Islet precursor cell (in vitro differentiated cells): ENCODE measurements at regions not wholly inside any gene's neighbourhood (a gene's known extent, or its start where the extent isn't known, plus 50 kb on each side); places are given as distances from the start of the nearest gene placed in this dataset.
A peak's percentile ranks its signal among the peaks of the same experiment; 100 is the strongest.
"Not testable (repeated sequence)": the region's sequence is repeated elsewhere in the genome, so short reads cannot be mapped to it uniquely, and the experiment has no call there.

Source experiments
- DNase-seq: peaks from one replicate; pipeline ENCODE4 v3.0.0-alpha.2; 2018

DNA sequence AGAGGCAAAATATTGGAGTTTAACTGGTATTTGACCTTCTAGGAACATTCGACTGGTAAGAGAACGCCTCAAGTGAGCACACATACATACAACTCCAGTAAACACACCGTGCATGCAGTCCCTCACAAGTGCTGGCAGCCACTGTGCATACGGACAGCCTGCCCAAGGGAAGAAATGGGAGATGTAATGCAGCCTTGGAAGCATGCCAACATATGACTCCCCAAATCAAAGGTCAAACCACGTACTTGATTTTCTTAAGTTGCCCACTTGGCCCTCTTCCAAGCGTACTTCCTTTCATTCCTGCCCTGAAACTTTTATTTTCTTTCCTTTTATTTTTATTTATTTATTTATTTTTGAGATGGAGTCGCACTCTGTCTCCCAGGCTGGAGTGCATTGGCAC is 206.6 kb downstream of the SPRY1 start:
- DNase-seq = no peak

DNA sequence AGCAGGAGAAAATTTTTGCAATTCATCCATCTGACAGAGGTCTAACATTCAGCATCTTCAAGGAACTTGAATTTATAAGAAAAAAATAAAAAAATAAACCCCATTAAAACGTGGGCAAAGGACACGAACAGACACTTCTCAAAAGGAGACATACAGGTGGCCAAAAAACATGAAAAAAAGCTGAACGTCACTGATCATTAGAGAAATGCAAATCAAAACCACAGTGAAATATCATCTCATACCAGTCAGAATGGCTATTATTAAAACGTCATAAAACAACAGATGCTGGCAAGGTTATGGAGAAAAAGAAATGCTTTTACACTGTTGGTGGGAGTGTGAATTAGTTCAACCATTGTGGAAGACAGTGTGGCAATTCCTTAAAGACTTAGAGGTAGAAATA is 209.2 kb downstream of the SPRY1 start:
- not testable (repeated sequence) for DNase-seq

DNA sequence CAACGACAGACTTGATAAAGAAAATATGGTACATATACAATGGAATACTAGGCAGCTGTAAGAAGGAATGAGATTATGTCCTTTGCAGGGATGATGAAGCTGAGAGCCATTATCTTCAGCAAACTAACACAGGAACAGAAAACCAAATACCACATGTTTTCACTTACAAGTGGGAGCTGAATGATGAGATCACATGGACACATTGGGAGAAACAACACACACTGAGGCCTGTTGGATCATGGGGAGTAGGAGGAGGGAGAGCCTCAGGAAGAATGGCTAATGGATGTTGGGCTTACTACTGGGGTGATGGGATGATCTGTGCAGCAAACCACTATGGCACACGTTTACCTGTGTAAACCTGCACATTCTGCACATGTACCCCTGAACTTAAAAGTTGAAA is 209.7 kb downstream of the SPRY1 start:
- no peak for DNase-seq

DNA sequence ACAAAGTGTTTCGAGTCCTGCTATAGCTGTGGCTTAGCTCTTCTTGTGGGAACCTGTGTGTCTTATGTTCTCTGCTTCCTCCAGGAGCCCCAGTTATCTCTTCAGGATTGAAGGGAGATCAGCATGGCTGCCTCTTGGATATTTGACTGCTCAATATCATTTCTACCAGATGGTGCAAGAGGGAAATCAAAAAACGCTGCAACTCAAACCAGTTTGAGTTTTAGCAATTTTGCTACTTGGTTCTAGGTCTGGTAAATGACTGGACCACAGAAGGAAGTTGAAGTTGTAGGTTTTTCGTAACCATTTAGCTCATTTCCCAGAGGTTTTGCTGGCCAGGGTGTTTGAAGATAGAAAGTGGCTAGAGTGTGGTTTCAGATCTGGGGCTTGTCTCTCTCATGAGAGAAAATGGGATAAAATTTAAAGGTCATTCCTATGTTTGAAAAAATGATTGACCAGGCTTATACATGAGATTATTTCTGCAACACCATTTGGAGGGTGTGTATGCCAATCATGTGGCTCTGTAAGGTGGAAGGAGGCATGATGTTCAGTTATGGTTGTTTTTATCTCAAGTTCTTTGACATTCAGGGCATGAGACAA is 210.4 kb downstream of the SPRY1 start:
- no peak for DNase-seq

DNA sequence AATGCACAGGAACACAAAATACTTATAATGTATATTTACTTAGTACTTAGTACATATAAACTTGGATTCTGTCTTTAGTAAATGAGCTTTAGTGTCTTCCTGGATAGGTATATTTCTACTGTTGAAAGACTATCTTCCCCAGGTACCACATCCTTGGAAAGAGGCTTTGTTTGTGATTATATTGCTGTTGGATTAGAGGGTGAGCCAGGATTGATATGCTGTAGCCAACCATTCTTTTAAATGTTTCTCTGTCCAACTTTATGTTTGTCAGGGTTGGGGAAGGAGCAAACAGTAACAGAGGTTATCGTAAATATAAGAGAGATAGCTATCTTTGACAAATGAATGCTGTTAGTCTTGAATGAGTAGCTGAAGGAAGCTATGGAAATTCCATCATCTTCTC is 213.2 kb downstream of the SPRY1 start:
- DNase-seq = no peak

DNA sequence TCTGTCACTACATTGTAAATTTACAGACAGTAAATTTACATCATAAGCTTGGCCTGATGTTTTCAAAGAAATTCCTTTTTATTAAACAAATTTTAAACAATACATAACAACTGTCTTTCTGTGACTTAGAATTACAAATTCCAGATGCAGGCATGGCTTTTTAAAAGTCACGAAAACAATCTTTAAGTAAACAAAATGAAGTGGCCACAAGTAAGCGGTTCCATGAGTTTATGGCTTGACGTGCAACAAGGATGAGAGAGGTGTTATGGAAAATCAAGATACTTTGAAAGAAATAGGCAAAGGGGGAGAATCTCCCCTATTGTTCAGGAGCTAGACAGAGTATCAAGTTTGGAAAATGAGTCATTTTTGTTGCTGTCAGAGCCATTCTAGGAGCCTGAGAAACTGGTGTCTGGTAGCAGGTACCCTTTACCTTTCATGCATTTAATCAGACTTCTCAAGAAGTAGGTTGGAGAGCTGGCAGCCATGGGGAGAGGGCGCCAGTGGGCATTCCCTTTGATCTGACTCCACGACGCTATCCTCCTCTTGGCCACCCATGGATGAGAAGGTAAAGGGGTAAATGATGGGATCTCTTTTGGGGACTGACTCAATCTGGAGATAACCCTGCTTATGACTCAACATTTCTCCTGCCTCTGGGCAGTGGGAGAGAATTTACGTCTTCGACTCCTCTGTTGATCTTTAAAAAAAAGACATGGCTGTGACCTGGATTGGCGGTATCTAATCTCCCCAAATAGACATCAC is 217.2 kb downstream of the SPRY1 start:
- DNase-seq = no peak

DNA sequence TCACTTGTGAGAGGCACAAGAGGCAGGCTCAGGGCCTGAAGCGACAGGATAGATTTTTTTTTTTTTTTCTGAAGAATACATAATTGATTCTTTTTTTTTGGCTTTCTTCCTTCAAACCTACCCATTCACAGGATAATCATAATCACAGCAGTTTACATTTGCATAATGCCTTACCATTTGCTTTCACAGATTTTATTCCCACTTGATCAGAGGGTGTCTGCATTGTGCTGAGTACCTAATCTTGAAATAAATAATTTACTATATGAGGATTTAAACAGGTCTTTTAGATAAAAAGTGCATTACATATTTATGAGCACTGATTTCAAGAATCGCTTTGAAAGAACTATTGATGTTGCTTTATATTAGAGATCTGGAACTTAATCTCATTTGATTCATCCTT is 219.3 kb downstream of the SPRY1 start:
- no peak for DNase-seq

DNA sequence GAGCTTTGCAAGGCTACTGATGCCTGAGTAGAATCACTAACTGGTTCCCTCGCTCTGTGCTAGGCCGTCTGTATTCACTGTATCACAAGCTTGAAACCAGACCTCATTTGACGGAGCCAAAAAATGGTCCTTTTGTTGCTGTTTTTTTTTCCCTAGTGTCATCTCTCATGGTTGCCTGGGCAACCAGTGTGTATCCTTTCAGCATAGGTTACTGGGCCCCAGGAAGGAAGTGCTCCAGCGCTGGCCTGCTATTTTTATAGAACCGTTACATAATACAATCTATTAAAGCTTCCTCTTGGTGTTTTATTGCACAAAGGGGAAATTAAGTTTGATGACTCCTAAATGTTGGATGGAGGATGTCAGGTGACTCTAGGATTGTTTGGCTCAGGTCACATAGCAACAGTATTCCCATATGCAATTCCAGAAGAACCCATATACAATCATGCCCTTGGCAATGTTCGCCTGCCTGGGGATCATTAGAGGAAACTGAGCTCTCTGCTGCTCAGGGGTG is 220.4 kb downstream of the SPRY1 start:
- peak; percentile 52 for DNase-seq

DNA sequence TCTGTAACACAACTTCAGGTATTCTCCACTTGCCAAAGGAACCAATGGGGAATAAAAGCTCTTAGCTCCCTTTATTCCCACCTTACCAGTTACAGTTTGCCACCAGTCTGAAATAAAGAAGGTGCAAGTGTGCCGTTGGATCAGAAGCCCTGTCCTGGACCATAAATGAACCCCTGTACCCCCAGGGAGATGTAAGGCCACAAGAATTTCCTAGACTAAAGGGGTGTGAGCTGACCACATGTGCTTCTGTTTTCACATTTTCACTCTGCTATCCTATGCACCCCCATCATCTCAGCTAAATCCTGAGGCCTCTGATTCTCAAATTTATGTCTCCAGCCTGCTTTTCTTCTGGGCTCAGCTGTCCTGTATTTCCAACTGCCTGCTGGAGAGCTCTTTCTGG is 221.2 kb downstream of the SPRY1 start:
- no peak for DNase-seq

DNA sequence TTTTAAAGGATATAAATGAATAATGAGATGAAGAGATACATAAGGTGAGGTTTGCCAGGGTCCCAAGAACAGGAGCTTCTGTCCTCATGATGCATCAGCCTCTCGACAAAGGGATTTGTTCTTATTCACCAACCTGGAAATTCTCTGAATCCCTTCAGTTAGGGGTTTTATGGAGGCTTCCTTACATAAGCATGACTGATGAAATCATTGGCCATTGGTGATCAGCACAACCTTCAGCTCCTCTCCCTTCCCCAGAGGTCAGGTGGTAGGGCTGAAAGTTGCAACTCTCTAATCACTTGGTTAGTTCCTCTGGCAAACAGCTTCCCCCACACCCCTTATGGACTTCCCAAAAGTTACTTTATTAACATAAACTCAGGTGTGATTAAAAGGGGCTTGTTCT is 222.0 kb downstream of the SPRY1 start:
- DNase-seq = no peak

DNA sequence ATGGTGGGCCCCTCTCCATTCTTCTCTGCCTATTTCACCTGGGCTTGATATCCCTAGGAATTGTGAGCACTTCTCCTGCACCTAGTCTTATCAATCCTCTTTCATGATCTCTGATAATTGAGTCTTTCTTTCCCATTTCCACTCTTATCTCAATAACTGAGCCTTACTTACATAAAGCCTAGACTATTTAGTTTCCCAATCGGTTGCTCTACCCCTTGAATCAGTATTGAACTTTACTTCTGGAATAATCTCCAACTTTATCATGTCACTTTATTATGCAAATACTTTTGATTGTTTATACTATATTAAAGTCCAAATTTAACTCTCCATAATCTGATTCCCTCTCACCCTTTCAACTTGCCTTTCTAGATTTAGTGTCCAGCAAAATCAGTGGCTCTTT is 222.7 kb downstream of the SPRY1 start:
- no peak for DNase-seq

DNA sequence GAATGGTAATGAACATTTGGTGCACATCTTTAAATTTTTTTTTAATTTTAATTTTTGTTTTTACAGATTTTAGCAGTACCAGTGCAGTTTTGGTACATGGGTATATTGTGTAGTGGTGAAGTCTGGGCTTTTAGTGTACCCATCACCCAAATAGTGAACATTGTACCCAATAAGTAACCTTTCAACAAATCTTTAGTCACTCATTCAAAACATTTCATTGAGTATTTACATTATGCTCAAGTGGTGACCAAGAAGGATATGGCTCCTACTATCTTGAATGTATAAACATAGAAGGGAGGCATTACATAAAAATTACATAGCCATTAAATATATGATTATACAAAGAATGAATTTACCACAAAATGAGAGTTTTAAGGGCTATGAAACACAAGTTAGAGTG is 223.3 kb downstream of the SPRY1 start:
- DNase-seq = no peak

DNA sequence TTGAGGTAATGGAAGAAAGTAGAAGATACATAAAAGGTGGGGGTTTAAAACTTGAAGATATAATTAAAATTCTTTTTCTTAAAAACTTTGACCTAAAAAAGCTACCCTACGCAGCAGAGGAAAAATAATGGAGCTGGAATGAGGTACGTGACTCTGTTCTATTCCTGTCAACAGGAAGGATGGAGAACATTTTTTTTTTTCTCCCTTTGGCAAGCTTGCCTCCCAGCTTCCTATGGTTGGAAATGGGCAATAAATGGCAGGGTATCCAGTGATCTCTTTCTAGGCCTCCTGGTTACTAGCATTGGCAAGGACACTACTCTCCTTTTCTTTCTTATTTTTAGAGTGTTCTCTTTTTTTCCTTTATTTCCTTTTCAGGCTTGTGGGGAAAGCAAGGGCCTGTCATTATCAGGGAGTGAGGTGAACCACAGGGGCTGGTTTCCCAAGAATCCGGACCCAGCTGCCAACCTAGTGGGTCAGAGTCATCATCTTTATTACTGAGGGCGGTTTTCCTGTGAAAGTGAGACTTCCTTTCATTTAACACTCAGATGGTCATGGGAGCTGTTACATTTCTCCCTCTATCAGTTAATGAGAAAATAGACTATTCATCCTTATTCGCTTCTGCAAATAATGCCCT is 224.6 kb downstream of the SPRY1 start:
- DNase-seq = no peak

DNA sequence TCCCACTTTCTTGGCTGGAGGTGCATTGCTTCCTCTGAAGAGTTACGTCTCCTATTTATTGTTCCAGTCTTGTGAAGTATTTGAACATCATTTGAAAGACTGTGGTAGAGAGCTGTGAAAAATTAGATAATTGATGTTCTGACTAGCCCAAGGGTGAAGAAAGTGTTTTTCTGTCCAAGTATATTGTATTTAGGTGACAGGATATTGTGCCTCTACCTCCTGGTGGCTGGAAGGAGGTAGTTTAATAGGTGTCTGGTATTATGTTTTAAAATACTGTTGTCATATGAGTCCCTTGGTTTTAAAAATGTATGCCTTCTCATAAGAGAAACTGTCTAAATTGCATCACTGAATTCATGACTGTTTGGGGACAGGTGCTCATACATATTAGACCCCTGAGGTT is 226.0 kb downstream of the SPRY1 start:
- no peak for DNase-seq

DNA sequence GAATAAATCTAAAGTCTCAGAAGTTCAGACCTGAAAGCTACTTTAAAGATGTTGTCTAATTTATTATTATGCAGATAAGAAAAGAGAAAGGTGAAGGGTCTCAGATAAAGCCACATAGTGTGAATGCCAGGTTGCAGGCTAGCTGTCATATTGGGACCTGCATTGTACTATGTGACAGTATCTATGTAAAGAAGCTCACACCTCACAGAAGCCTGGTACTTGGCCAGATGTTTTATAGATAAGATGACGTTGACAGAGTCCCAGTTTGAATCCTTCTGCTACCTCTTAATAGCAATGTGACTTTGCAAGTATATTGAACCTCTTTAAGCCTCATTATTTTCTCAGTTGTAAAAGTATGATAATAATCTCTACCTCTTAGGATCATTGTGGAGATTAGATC is 227.0 kb downstream of the SPRY1 start:
- DNase-seq = no peak

DNA sequence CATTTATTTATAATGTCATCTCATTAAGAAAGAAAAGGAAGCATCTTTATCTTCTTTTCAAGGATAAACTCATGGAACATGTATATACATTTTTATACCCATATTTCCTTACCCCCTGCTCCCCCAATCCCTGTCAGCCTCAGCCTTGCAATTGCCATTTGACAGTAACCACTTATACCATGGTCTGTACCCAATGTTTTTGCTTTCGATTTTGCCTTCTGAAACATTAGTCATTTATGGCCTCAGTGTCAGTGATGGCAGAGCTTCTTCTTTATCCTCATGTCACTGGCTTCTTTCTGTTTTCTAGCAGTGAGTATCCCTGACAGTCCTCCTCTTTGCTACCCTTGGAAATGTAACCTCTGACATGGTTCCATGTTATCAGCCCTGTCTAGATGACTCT is 228.4 kb downstream of the SPRY1 start:
- no peak for DNase-seq

DNA sequence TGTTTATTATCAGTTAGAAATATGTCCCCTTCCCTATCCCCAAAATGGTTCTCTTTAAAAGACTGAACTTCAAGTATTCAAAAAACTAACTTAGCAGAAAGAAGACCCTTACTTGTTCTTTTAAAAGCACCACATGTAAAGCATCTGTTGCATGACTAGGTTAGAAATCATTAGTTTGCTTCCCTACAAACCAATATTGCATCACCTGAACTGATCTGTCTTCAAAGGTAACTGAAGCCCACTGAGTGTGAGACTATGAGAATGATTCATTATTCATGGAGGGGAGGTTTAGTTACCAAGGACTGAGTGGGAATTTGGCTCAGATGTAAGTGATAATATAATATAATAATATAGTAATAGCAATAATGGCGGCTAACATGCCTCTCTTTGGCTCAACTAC is 231.7 kb downstream of the SPRY1 start:
- DNase-seq = no peak

DNA sequence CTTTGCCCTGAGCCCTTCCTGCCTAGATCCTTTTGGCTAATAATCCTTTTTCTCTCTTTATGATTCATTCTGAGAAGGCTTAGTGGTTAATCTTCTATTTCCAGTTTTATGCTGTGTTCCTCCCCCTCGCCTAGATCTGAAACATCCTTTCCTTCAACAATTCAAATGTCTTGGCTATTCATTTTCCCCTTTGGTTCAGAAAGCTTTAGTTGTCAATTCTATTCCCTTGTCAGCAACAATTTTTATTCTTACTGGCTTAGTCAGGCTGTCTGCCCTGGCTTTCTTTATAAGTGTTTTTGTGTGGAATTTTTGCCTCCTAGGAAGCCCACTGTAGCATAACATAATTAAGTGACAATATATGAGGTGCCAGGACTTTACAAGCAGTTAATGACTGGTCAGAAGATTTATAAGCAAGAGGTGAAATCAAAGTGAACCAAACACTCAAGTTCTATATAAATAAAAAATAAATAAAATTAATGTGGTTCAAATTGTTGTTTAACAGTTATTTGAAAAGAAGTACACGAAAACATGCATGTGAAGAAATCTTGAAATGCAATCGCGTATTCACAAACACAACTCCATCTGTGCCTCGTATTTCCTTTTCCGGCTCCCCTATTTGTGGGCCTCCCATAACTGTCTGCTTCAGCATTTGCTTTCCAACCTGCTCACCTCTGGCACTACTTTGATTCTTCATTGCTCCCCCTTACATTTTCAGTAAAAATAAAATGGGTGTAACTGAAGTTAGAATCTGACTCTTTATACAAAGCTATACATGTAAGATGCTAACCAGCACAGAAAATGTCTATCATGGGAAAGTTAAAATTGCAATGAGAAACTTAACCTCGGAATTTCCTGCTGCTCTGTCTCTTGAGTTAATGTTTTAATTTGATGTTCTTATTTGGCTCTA is 235.4 kb downstream of the SPRY1 start:
- no peak for DNase-seq

DNA sequence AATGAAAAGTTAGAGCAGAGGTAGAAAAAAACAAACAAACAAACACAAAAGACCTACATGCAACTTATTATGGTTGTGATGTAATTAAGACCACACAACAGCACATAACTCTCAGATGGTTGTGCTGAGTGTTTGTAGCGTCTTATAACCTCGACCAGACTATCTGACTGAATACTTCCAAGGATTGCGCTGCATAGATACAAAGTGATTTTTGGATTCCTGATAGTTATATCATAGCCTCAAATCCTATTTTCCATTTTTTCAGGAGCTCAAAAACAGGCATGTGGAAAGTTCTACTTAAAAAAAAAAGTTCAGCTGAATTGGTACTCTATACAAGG is 236.1 kb downstream of the SPRY1 start:
- no peak for DNase-seq

DNA sequence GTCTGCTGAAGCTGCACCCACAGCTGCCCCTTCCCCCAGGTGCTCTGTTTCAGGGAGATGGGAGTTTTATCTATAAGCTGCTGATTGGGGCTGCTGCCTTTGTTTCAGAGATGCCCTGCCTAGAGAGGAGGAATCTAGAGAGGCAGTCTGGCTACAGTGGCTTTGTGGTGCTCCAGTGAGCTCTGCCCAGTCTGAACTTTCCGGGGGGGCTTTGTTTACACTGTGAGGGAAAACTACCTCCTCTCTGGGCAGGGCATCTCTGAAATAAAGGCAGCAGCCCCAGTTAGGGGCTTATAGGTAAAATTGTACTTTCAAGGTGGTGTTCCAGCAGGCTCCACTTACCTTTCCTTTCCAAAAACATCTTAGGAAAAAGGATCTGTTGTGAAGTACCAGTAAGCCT is 242.2 kb downstream of the SPRY1 start:
- no peak for DNase-seq

DNA sequence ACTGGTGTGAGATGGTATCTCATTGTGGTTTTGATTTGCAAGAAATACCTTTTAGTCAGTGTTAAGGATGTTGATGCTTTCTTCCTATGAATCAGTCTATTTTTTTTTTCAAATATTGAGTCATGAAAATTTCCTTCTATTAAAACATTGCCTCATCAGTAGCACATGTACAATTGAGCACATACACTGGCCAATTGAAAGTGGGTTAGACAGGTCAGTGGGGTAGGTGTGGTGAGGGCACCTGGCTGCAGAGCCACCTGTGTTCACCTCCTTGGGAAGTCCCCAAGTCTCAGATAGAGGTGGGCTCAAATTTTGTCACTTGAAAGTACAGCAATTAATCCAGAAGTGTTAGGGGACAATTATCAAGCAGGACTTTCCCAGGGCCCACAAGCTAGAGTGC is 243.7 kb downstream of the SPRY1 start:
- no peak for DNase-seq

DNA sequence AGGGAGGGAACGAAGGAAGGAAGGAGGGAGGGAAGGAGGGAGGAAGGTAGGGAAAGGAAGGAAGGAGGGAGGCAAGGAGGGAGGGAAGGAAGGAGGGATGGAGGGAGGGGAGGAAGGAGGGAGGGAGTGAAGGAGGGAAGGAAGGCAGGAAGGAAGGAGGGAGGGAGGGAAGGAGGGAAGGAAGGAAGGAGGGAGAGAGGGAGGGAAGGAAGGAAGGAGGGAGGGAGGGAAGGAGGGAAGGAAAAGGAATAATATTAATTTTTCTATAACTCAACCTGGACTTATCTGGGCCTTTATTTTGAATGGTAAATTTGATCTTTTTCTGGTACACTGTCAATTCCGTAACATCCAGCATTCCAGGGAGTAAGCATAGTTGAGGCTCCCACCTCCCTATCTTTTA is 244.2 kb downstream of the SPRY1 start:
- no peak for DNase-seq

DNA sequence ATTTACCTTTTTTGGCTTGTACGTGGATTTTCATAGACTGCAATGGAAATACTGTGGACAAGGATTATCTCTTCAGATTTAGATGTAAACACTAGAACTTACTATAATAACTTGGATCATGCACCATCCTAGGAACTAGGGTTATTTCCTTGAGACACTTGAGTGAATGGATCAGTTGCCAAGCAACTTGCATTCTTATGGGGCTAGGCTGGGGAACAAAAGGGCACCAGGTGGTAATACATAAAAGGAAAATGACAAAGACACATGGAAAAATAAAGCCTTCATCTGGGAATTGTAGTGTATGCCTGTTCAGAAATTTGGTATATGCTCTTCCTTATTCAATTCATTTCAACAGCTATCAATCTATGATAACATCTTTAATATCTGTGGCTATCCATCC is 247.1 kb downstream of the SPRY1 start:
- DNase-seq = no peak

DNA sequence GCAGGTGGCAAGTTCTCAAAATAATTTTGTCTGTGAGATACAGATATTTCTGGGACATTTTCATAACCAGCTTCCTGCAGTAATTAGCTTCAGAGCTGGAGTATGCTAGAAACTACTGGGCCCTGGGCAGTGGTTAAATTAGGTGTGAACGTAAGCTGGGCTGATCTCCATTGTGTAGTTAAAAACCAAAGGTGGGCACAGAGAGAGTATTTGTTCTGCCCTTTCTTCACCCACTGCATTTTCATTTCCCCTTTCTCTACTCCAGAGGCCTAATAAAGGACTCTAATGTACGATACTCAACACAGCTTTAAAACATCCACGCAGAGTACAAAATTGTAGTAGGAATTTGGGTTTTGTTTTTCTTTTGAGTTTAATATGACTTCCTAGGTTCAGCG is 252.7 kb downstream of the SPRY1 start:
- DNase-seq = no peak
